Hepatocyte (in vitro differentiated cells): ENCODE measurements at regions not wholly inside any gene's neighbourhood (a gene's known extent, or its start where the extent isn't known, plus 50 kb on each side); places are given as distances from the start of the nearest gene placed in this dataset.
"Not testable (repeated sequence)": the region's sequence is repeated elsewhere in the genome, so short reads cannot be mapped to it uniquely, and the experiment has no call there.

ENCODE experiments used
- CTCF ChIP-seq: fragments of 200-600 bp; sonication (generic); IDR thresholded peaks from 2 replicates; pipeline ENCODE4 v1.5.1; 2016; ENCODE audit warnings: antibody characterized with exemption, mild to moderate bottlenecking; ENCODE audit not compliant: poor library complexity
- EZH2phosphoT487 ChIP-seq: fragments of 200-600 bp; sonication (generic); IDR thresholded peaks from one replicate; pipeline ENCODE4 v1.6.1; 2018; ENCODE audit warnings: antibody characterized with exemption, mild to moderate bottlenecking, low read depth, moderate library complexity; ENCODE audit not compliant: unreplicated experiment, severe bottlenecking

- not testable (repeated sequence) for TF ChIP-seq CTCF, EZH2phosphoT487
Observed at GRCh38 chr9:88918537-88918936, 72.7 kb upstream of the S1PR3 start.
